GM21786 (cell line): ENCODE measurements at regions not wholly inside any gene's neighbourhood (a gene's known extent, or its start where the extent isn't known, plus 50 kb on each side); places are given as distances from the start of the nearest gene placed in this dataset.

Source experiments
- ATAC-seq: cut with Tn5 transposase; IDR thresholded peaks from one replicate; pipeline ENCODE4 v1.9.1; 2021; ENCODE audit not compliant: unreplicated experiment

- no peak for ATAC-seq
Measured at GRCh38 chr5:174356536-174356935, 311.0 kb downstream of the NSG2 start.

GRCh38 chr5:174358276-174358675 lies 312.8 kb downstream of the NSG2 start:
- ATAC-seq, result no peak

- no peak for ATAC-seq
Measured at GRCh38 chr5:174359071-174359470, 313.6 kb downstream of the NSG2 start.

GRCh38 chr5:174362514-174362913 lies 317.0 kb downstream of the NSG2 start:
- no peak for ATAC-seq

- ATAC-seq, result no peak
Measured at GRCh38 chr5:174363934-174364333, 318.4 kb downstream of the NSG2 start.

- ATAC-seq, result no peak
Measured at GRCh38 chr5:174364676-174365075, 319.2 kb downstream of the NSG2 start.

- no peak for ATAC-seq
Measured at GRCh38 chr5:174371600-174372094, 326.1 kb downstream of the NSG2 start.

- no peak for ATAC-seq
Measured at GRCh38 chr5:174374206-174374605, 328.7 kb downstream of the NSG2 start.

GRCh38 chr5:174376056-174376455 lies 330.6 kb downstream of the NSG2 start:
- no peak for ATAC-seq

GRCh38 chr5:174376726-174377373 lies 331.3 kb downstream of the NSG2 start:
- ATAC-seq, result no peak

- no peak for ATAC-seq
Measured at GRCh38 chr5:174378121-174378874, 332.8 kb downstream of the NSG2 start.

GRCh38 chr5:174380311-174380710 lies 334.8 kb downstream of the NSG2 start:
- ATAC-seq, result no peak

- ATAC-seq, result no peak
Measured at GRCh38 chr5:174381241-174381640, 335.7 kb downstream of the NSG2 start.

- no peak for ATAC-seq
Measured at GRCh38 chr5:174383210-174384167, 338.0 kb downstream of the NSG2 start.

- no peak for ATAC-seq
Measured at GRCh38 chr5:174384509-174384947, 339.0 kb downstream of the NSG2 start.

- no peak for ATAC-seq
Measured at GRCh38 chr5:174386306-174386705, 338.1 kb upstream of the MSX2 start.

- no peak for ATAC-seq
Measured at GRCh38 chr5:174386846-174387245, 337.5 kb upstream of the MSX2 start.

- ATAC-seq, result no peak
Measured at GRCh38 chr5:174387448-174387847, 336.9 kb upstream of the MSX2 start.

GRCh38 chr5:174392892-174393291 lies 331.5 kb upstream of the MSX2 start:
- no peak for ATAC-seq

- ATAC-seq, result no peak
Measured at GRCh38 chr5:174396541-174396940, 327.8 kb upstream of the MSX2 start.

GRCh38 chr5:174397206-174397605 lies 327.2 kb upstream of the MSX2 start:
- ATAC-seq, result no peak
